ENCODE measurements at regions not wholly inside any gene's neighbourhood (a gene's known extent, or its start where the extent isn't known, plus 50 kb on each side); places are given as distances from the start of the nearest gene placed in this dataset.

DNA sequence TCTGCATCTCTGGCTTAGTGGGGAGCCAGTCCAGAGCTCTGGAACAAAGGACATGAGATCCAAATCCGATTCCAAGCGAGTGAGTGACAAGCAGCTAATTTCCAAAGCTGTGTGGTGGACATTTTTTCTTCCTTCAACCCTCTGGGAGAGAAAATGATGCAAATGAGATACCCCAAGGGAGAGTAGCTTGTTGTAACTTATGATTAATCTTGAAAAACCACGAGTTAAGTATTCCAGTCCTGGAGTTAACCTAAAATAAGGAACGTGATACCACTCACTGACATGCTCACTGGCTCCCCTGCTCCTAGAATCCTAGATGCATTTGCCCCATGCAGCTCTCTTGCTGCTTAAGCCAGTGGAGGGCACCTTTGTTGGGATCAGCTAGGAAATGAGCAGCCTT lies 116.0 kb upstream of the HABP2 start:
- TF ChIP-seq, protein P1, sequence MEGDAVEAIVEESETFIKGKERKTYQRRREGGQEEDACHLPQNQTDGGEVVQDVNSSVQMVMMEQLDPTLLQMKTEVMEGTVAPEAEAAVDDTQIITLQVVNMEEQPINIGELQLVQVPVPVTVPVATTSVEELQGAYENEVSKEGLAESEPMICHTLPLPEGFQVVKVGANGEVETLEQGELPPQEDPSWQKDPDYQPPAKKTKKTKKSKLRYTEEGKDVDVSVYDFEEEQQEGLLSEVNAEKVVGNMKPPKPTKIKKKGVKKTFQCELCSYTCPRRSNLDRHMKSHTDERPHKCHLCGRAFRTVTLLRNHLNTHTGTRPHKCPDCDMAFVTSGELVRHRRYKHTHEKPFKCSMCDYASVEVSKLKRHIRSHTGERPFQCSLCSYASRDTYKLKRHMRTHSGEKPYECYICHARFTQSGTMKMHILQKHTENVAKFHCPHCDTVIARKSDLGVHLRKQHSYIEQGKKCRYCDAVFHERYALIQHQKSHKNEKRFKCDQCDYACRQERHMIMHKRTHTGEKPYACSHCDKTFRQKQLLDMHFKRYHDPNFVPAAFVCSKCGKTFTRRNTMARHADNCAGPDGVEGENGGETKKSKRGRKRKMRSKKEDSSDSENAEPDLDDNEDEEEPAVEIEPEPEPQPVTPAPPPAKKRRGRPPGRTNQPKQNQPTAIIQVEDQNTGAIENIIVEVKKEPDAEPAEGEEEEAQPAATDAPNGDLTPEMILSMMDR (IDR thresholded peaks at IDR 0.05; ENCODE audit: unreplicated experiment): no peak

DNA sequence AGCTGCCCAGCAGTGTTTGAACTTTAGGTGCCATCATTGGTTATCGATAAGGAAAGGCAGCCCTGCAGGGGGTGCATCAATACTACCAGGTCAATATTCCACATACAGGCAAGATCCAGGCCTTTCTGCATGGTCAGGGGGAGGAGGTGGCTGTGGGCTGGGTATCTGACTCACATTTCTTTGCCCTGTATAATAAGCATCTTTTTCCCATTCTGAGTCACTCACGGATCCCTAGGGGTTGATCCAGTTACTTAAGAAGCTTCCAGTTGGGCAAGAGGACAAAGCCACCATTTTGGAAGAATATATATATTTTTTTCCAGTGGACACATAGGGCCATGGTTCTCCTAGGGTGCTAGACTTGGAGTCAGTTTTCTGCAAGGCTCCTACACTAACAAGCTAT lies 114.2 kb upstream of the HABP2 start:
- no peak for DNase-seq (ENCODE audit: low spot score, unreplicated experiment)
- Mint-ChIP-seq H3K36me3 (ENCODE audit: insufficient read depth) (peaks cover 2% of the 10 kb centered on the region), H3K27ac (no peak overlapping the region), H3K4me3 (ENCODE audit: low read depth) (no peak overlapping the region), H3K4me1 (ENCODE audit: low read depth) (peaks cover 8% of the 10 kb centered on the region), H3K27me3 (peaks cover 30% of the 10 kb centered on the region), H3K9me3 (ENCODE audit: low read depth) (peaks cover 6% of the 10 kb centered on the region)
- TF ChIP-seq, protein P1 (IDR thresholded peaks at IDR 0.05; ENCODE audit: unreplicated experiment): no peak

More for the DNA sequence above, 116.0 kb upstream of the HABP2 start:
- no peak overlapping the region for H3K27ac Mint-ChIP-seq
- peaks cover 30% of the 10 kb centered on the region for H3K27me3 Mint-ChIP-seq
- no peak for DNase-seq (ENCODE audit: low spot score, unreplicated experiment)
- peaks cover 2% of the 10 kb centered on the region for H3K36me3 Mint-ChIP-seq (ENCODE audit: insufficient read depth)
- H3K4me3 Mint-ChIP-seq (ENCODE audit: low read depth): no peak overlapping the region
- peaks cover 6% of the 10 kb centered on the region for H3K9me3 Mint-ChIP-seq (ENCODE audit: low read depth)
- peaks cover 10% of the 10 kb centered on the region for H3K4me1 Mint-ChIP-seq (ENCODE audit: low read depth)

DNA sequence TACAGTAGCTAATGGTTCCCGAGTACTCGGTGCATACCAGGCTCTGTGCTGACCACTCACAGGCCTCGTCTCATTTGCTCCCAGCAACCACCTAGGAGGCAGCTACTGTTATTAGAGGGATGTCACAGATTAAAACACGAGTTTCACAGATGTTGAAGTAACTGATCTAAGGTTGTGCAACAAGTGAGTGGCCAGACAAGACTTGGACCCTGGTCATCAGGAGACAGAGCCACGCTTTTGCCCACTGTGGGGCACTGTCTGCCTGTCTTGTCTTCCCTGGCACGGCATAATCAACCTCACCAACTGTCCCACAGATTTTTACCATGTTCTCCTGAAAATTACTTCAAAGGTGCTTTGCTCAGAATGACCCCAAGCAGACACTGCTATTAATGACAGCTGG lies 111.6 kb upstream of the HABP2 start:
- H3K36me3 Mint-ChIP-seq (ENCODE audit: insufficient read depth): no peaks in the 10 kb centered on the region
- peaks cover 5% of the 10 kb centered on the region for H3K4me1 Mint-ChIP-seq (ENCODE audit: low read depth)
- H3K9me3 Mint-ChIP-seq (ENCODE audit: low read depth): no peaks in the 10 kb centered on the region
- TF ChIP-seq, protein P1 (IDR thresholded peaks at IDR 0.05; ENCODE audit: unreplicated experiment): no peak
- peaks cover 25% of the 10 kb centered on the region for H3K27me3 Mint-ChIP-seq
- H3K27ac Mint-ChIP-seq: no peak overlapping the region
- no peak overlapping the region for H3K4me3 Mint-ChIP-seq (ENCODE audit: low read depth)
- no peak for DNase-seq (ENCODE audit: low spot score, unreplicated experiment)

DNA sequence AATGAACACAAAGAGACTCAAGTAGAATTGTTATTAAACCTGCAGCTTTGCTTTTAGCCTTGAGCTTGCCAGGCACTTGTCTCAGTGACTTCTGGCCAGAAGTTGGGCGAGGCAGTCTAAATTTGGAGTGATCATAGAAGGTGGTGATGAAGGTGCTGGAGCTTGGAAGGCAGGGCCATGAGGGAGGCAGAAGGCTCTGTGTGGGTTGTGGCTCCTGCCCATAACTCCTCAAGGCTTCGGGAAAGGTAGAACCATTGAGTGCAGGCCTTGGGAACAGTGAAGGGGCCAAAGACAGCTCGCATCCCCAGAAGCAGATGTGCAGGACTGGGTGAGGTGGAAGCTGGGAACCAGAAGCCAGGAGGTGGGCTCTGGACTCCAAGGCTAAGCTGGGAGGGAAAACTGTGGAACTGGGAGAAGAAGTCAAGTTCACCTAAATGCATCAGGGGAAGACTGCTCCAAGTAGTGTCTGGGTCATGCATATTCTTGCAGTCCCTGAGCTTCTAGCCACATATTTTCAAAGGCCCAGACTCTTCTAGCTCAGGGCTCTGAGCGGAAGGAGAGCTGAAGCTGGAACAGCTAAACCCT lies 111.1 kb upstream of the HABP2 start:
- Mint-ChIP-seq H3K27ac (no peak overlapping the region), H3K27me3 (peaks cover 20% of the 10 kb centered on the region), H3K9me3 (ENCODE audit: low read depth) (no peaks in the 10 kb centered on the region), H3K4me3 (ENCODE audit: low read depth) (no peak overlapping the region), H3K4me1 (ENCODE audit: low read depth) (peaks cover 10% of the 10 kb centered on the region), H3K36me3 (ENCODE audit: insufficient read depth) (no peaks in the 10 kb centered on the region)
- DNase-seq (ENCODE audit: low spot score, unreplicated experiment): no peak
- TF ChIP-seq, protein P1 (IDR thresholded peaks at IDR 0.05; ENCODE audit: unreplicated experiment): no peak

DNA sequence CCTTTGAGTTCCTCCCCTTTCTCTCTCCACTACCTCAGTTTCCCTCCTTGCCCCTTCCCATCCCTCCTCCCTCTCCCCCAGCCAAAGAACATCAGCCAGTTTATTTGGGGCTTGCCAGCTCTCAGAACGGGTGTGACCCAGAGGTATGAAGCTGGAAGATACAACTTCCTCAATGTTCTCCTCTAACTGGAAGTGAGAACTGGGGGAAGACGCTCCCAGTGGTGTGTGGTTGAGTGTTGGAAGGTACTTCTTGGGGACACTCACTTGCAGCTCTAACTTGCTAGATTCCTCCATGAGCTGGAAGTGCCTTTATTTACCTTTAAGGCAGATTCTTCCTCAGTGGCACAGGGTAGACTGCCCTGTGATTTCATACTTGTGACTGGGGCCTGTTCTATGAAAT lies 110.5 kb upstream of the HABP2 start:
- Mint-ChIP-seq H3K27me3 (peaks cover 17% of the 10 kb centered on the region), H3K27ac (no peak overlapping the region), H3K9me3 (ENCODE audit: low read depth) (no peaks in the 10 kb centered on the region), H3K4me3 (ENCODE audit: low read depth) (no peak overlapping the region), H3K4me1 (ENCODE audit: low read depth) (peaks cover 13% of the 10 kb centered on the region), H3K36me3 (ENCODE audit: insufficient read depth) (no peaks in the 10 kb centered on the region)
- TF ChIP-seq, protein P1 (IDR thresholded peaks at IDR 0.05; ENCODE audit: unreplicated experiment): no peak
- no peak for DNase-seq (ENCODE audit: low spot score, unreplicated experiment)
